GM12872 (cell line): ENCODE measurements at regions not wholly inside any gene's neighbourhood (a gene's known extent, or its start where the extent isn't known, plus 50 kb on each side); places are given as distances from the start of the nearest gene placed in this dataset.

Source experiments
- CTCF ChIP-seq: IDR thresholded peaks from 3 replicates; pipeline ENCODE4 v1.5.1; 2011; ENCODE audit warnings: low read depth, mild to moderate bottlenecking, low read length, moderate library complexity; ENCODE audit not compliant: insufficient read depth

GRCh38 chr10:71090330-71090729 is 122.0 kb upstream of the UNC5B start:
- no peak for TF ChIP-seq CTCF

GRCh38 chr10:71090801-71091200 is 121.6 kb upstream of the UNC5B start:
- TF ChIP-seq CTCF, result no peak

- TF ChIP-seq CTCF, result no peak
Measured at GRCh38 chr10:71092812-71093401, 119.5 kb upstream of the UNC5B start.

GRCh38 chr10:71093531-71093930 is 118.8 kb upstream of the UNC5B start:
- TF ChIP-seq CTCF, result no peak

GRCh38 chr10:71094712-71095390 is 117.5 kb upstream of the UNC5B start:
- no peak for TF ChIP-seq CTCF

GRCh38 chr10:71099731-71100361 is 112.5 kb upstream of the UNC5B start:
- TF ChIP-seq CTCF, result no peak

- no peak for TF ChIP-seq CTCF
Measured at GRCh38 chr10:71103961-71104360, 108.4 kb upstream of the UNC5B start.
